ENCODE measurements at regions not wholly inside any gene's neighbourhood (a gene's known extent, or its start where the extent isn't known, plus 50 kb on each side); places are given as distances from the start of the nearest gene placed in this dataset.

- no peak overlapping the region for H3K4me2 ChIP-seq (ENCODE audit: low read depth, low read length)
- TF ChIP-seq CTCF (IDR thresholded peaks at IDR 0.05; ENCODE audit: low read length) (no peak), EZH2phosphoT487 (IDR thresholded peaks at IDR 0.05; ENCODE audit: low read length) (no peak), EZH2 (optimal IDR thresholded peaks at IDR 0.05; ENCODE audit: low read depth, low read length) (no peak)
- no peaks in the 10 kb centered on the region for H3K9me2 ChIP-seq (replicated peaks; ENCODE audit: insufficient read depth, low read length)
- H3F3A ChIP-seq (ENCODE audit: insufficient read depth, low read length): no peaks in the 10 kb centered on the region
- H3K9ac ChIP-seq (ENCODE audit: low read length): no peak overlapping the region
- DNase-seq: no peak
- no peak overlapping the region for H2AFZ ChIP-seq (ENCODE audit: low read length)
- H3K79me2 ChIP-seq (ENCODE audit: low read length): no peaks in the 10 kb centered on the region
- no peak overlapping the region for H3K27ac ChIP-seq (ENCODE audit: low read length)
- no peaks in the 10 kb centered on the region for H3K36me3 ChIP-seq (replicated peaks; ENCODE audit: insufficient read depth, low read length)
- no peaks in the 10 kb centered on the region for H3K4me1 ChIP-seq (ENCODE audit: low read length)
- H3K4me3 ChIP-seq (ENCODE audit: low read length): no peak overlapping the region
- no peaks in the 10 kb centered on the region for H4K20me1 ChIP-seq (ENCODE audit: insufficient read depth, low read length)
- H3K27me3 ChIP-seq (replicated peaks; ENCODE audit: insufficient read depth, low read length): no peaks in the 10 kb centered on the region
- H3K9me3 ChIP-seq (replicated peaks; ENCODE audit: insufficient read depth, low read length): no peaks in the 10 kb centered on the region
Observed at GRCh38 chr9:30845136-30845535, 1539.3 kb upstream of the ACO1 start.

- H3K9ac ChIP-seq (ENCODE audit: low read length): no peak overlapping the region
- no peak for TF ChIP-seq CTCF (IDR thresholded peaks at IDR 0.05; ENCODE audit: low read length)
- TF ChIP-seq EZH2phosphoT487 (IDR thresholded peaks at IDR 0.05; ENCODE audit: low read length): no peak
- TF ChIP-seq EZH2 (optimal IDR thresholded peaks at IDR 0.05; ENCODE audit: low read depth, low read length): no peak
- no peaks in the 10 kb centered on the region for H3K27me3 ChIP-seq (replicated peaks; ENCODE audit: insufficient read depth, low read length)
- H3K9me3 ChIP-seq (replicated peaks; ENCODE audit: insufficient read depth, low read length): no peaks in the 10 kb centered on the region
- DNase-seq: no peak
- no peak overlapping the region for H3K4me2 ChIP-seq (ENCODE audit: low read depth, low read length)
- no peaks in the 10 kb centered on the region for H3F3A ChIP-seq (ENCODE audit: insufficient read depth, low read length)
- H3K79me2 ChIP-seq (ENCODE audit: low read length): no peaks in the 10 kb centered on the region
- H3K36me3 ChIP-seq (replicated peaks; ENCODE audit: insufficient read depth, low read length): no peaks in the 10 kb centered on the region
- H2AFZ ChIP-seq (ENCODE audit: low read length): no peak overlapping the region
- no peaks in the 10 kb centered on the region for H4K20me1 ChIP-seq (ENCODE audit: insufficient read depth, low read length)
- H3K4me3 ChIP-seq (ENCODE audit: low read length): no peak overlapping the region
- no peaks in the 10 kb centered on the region for H3K9me2 ChIP-seq (replicated peaks; ENCODE audit: insufficient read depth, low read length)
- H3K27ac ChIP-seq (ENCODE audit: low read length): no peak overlapping the region
- no peaks in the 10 kb centered on the region for H3K4me1 ChIP-seq (ENCODE audit: low read length)
Observed at GRCh38 chr9:30846651-30847050, 1537.8 kb upstream of the ACO1 start.

- no peak overlapping the region for H3K9ac ChIP-seq (ENCODE audit: low read length)
- H3K4me3 ChIP-seq (ENCODE audit: low read length): no peak overlapping the region
- H3K9me2 ChIP-seq (replicated peaks; ENCODE audit: insufficient read depth, low read length): no peaks in the 10 kb centered on the region
- TF ChIP-seq EZH2phosphoT487 (IDR thresholded peaks at IDR 0.05; ENCODE audit: low read length) (no peak), CTCF (IDR thresholded peaks at IDR 0.05; ENCODE audit: low read length) (no peak), EZH2 (optimal IDR thresholded peaks at IDR 0.05; ENCODE audit: low read depth, low read length) (no peak)
- H4K20me1 ChIP-seq (ENCODE audit: insufficient read depth, low read length): no peaks in the 10 kb centered on the region
- no peaks in the 10 kb centered on the region for H3F3A ChIP-seq (ENCODE audit: insufficient read depth, low read length)
- H3K4me1 ChIP-seq (ENCODE audit: low read length): no peaks in the 10 kb centered on the region
- no peak overlapping the region for H3K27ac ChIP-seq (ENCODE audit: low read length)
- H3K79me2 ChIP-seq (ENCODE audit: low read length): no peaks in the 10 kb centered on the region
- no peaks in the 10 kb centered on the region for H3K36me3 ChIP-seq (replicated peaks; ENCODE audit: insufficient read depth, low read length)
- no peak overlapping the region for H3K4me2 ChIP-seq (ENCODE audit: low read depth, low read length)
- no peak for DNase-seq
- H3K27me3 ChIP-seq (replicated peaks; ENCODE audit: insufficient read depth, low read length): no peaks in the 10 kb centered on the region
- no peaks in the 10 kb centered on the region for H3K9me3 ChIP-seq (replicated peaks; ENCODE audit: insufficient read depth, low read length)
- H2AFZ ChIP-seq (ENCODE audit: low read length): no peak overlapping the region
Observed at GRCh38 chr9:30851600-30851999, 1532.8 kb upstream of the ACO1 start.
